CD1c-positive myeloid dendritic cell (primary cell): ENCODE measurements at regions not wholly inside any gene's neighbourhood (a gene's known extent, or its start where the extent isn't known, plus 50 kb on each side); places are given as distances from the start of the nearest gene placed in this dataset.
"Not testable (repeated sequence)": the region's sequence is repeated elsewhere in the genome, so short reads cannot be mapped to it uniquely, and the experiment has no call there.

Experiments used
- DNase-seq: peaks from one replicate; pipeline ENCODE4 v3.0.0-alpha.2; 2016; ENCODE audit errors: extremely low spot score

GRCh38 chr5:51165621-51166020 lies 217.6 kb upstream of the ISL1 start:
- not testable (repeated sequence) for DNase-seq

DNA sequence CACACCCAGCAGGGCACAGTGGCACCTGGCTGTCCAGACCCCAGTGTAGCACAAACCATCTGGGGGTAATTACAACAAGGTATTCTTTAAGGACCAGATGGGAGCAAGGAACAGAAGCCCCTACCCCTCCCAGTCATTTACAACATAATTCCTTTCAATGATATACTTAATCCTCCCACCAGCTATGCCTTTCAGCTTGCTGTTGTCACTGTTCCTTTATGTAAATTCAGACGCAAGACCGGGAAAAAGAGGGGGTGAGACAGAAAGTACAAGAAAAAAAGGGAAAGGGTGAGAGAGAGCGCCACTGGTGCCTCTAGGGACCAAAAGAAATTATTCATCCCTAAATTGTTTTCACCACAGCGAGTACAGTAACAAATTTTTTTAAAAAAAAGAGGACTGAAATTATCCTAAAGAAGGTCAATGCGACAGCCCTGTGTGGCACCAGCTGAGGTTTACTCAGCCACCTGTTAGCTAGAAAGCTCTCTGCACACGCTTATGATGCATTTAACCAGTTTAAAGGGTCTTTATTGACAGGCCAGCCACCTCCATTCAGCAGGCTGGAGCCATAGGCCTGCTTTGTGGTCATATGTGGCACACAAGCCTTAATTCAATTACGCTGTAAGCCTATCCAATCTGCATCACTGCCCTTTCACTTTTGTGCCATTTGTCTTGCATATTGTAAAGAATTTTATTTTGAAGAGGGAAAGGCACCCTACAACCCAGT lies 210.2 kb upstream of the ISL1 start:
- no peak for DNase-seq

DNA sequence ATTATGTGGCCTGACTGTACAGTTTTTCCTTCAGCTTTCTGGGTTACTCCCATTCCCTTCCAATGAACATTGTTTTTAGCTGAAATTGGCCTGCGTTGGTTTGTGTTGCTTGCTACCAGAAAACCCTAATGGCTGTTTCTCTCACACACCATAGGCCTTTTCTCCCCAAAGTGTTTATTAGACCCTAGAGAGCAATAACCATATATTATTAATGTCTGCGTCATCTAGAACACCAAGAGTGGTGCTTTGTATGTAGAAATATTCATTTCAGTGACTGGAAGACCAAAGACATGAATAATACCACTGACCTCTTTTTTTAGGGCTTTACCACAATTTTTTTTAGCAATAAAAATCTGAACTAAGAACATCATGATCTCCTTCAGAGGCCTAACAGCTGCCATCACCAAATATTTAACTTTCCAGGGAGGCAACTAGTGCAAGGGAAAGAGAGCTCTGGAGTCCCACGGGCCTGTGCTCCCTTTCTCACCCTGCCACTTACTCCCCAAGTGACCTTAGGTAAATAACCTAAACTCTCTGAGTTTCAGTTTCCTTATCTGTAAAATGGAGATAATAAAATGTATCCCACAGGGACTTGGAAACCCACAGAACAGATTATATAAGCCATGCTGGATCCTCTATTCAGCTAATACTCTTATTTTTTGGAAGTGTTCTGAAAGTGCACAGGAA lies 201.9 kb upstream of the ISL1 start:
- DNase-seq = no peak

DNA sequence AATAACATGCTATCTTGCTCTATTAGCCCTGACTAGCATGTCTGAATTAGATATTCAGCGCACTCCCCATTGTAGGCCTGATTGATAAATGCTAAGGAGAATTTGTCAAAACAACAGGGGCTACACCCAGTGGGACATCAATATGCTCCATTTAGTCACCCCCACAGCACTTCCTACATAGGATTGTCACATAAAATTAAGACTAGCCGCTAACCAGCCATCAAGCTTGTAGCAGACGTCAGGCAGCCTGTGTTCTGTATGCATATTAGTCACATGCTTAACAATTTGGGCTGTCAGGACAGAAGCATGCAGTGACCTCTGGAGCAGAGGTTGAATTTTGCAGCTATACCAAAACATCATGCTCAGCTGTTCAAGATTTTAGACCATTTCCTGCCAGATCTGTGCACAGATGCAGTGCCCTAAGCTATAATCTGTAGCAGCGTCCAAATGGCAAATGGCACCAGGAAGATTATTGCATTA lies 197.4 kb upstream of the ISL1 start:
- DNase-seq = no peak

DNA sequence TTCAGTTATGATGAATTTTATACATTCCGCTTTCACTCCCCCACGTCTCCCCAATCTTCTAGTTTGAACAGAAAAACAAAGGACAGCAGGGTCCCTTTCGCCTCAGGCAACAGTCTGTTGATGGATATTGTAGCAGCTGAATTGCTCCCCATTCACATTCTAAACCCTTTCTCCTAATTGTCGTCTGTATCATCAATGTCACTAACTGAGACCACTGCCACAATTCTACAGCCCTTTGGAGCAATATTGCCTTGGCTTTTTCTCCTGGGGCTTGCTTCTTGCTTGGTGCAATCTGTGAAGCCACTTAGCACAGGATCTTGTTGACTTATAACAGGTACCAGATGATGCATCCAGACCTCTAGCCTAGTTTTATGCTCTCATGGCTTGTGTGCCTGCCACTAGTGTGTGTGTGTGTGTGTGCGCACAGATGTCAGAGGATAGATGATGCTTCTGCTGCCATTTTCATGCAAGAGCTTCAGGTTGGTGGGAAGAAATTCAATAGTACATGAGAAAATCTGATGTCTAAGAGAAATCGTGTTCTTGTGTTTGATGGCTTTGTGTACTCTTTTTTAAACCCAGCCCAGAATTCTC lies 195.2 kb upstream of the ISL1 start:
- DNase-seq = no peak

DNA sequence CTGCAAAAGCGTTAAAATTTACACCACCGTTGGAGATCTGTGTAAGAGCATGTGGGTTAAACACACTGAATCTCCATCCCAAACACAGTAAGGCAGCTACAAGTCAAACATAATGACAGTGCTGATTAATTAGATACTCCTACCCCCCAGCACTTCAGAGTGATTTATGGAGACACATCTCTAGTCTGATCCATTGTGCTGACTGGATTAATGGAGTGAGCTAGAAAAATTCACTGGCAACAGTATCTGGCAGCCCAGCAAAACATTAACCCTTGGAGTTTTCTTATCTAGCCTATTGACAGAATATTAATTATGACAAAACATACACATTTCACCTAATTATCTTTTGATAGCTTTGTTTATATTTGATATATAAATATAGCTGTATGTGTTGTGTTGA lies 188.6 kb upstream of the ISL1 start:
- DNase-seq = no peak

DNA sequence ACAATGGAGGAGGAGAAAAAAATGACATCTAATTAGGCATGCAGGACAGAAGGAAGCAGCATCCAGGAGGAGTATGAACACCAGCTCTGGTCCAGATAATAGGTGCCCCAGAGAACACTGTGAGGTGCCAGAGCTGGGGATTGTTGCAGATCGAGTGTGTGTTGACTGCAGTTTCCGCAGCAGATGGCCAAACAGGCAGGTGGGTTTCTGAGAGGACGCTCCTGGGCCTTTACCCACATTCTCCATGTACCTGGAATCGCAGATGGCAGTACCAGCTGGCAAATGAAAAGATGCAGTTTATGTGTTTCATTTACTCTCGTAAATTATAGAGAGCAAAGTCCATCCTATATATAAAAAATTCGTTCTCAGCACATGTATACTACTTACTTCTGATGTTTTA lies 182.2 kb upstream of the ISL1 start:
- no peak for DNase-seq

DNA sequence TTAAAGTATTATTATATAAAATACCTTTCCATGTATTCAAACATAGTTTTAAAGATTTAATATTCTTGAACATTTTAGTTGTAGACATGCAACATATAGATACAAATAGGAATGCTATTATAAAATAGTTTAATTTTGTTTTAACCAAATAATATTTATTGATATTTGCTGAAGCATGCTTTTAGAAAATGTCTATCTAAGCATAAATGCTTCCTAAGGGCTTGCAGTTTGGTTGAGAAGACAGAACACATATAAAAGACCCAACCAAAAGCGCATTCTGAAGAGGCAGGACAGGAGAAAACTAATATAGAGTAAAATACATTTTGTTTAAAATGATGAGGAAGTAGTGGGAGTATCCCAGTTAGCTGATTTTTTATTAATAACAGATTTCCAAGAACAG lies 181.5 kb upstream of the ISL1 start:
- DNase-seq = no peak

- DNase-seq = no peak
These were observed 181.1 kb upstream of the ISL1 start for GRCh38 chr5:51202161-51202560.

GRCh38 chr5:51203598-51203997 lies 179.7 kb upstream of the ISL1 start:
- DNase-seq = no peak

GRCh38 chr5:51208296-51208695 lies 175.0 kb upstream of the ISL1 start:
- no peak for DNase-seq

DNA sequence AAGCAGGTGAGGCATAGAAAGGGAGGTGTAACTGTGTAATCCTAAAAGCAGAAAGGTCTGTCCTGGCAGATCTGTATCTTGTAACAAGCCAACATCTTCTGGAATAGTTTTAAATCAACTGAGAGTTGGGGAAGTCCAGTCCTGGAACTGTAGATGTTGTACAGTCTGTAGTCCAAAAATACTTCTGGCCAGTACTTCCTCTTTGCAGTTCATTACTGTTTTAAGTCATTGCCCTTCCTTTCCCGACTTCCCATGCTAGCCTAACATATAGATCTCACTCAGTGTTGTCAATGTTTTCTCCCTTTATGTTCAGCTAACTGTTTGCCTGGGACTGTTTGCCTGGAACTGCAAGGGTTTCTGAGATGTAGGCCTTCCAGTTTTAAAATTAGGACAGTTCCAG lies 168.5 kb upstream of the ISL1 start:
- DNase-seq = no peak

DNA sequence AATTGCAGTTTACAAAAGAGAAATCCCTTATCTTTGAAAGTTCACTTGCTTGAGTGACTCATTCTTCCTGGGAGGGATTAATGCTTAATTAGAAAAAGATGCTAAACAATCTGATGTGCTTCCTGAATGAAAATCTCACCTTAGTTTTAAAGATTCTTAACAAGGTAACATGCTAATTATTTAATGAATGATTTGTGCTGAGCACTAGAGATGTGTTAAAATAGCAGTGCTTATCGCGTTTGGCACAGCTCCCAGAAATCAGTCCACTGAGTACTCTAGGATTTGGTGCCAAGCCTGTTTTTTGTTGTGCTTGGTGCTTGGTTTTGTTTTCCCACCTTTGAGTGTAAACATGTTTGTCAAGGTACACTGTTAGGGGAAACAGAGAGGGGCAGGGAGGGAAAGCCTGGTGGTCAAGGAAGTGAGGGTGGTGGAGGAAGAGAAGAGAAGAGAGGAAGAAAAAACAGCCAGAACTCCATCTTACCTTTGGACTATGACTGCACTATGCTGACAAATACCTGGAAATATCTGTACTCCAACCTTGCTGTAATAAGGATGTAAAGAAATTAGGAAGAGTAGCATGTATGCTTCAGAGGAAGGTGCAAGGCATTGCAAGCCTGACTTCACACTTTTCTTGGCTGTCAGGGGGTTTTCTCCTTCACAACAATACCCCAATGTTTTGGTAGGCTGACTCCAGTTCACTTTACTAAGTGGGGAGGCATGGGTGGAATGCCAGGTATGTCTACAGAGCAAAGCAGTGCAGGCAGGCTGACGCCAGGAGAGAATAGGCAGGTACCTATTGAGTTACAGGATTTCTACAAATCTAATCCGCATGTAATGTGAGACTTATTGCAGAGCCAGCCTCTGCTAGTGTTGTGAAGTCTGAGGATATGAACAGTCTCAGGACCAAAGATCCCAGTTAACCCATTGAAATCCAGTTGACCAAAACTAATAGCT lies 157.2 kb upstream of the ISL1 start:
- no peak for DNase-seq

GRCh38 chr5:51227963-51228470 lies 155.2 kb upstream of the ISL1 start:
- DNase-seq = no peak

GRCh38 chr5:51230336-51230735 lies 152.9 kb upstream of the ISL1 start:
- DNase-seq = no peak

GRCh38 chr5:51242456-51242855 lies 140.8 kb upstream of the ISL1 start:
- no peak for DNase-seq

DNA sequence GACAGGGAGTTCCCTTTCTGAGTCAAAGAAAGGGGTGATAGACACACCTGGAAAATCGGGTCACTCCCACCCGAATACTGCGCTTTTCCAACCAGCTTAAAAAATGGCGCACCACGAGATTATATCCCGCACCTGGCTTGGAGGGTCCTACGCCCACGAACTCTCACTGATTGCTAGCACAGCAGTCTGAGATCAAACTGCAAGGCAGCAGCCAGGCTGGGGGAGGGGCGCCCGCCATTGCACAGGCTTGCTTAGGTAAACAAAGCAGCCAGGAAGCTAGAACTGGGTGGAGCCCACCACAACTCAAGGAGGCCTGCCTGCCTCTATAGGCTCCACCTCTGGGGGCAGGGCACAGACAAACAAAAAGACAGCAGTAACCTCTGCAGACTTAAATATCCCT lies 132.3 kb upstream of the ISL1 start:
- not testable (repeated sequence) for DNase-seq

DNA sequence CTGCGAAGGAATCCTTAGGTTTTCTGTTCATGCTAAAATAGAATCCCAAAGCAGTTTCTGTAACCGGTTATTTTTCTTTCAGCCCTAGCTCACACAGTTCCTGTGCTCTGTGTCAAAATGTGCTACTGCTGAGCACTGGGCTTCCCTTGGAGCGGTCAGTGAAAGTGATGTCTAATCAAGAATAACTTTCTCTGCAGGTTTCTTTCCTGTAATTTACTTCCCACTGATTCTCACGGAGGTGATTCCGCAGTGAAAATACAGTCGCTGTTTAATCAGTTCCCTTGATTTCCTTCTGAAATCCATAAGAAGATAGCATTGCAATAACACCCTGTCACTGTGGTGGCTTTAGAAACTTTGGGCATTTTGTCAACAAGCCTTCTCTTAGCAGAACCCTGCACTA lies 112.0 kb upstream of the ISL1 start:
- DNase-seq = no peak

DNA sequence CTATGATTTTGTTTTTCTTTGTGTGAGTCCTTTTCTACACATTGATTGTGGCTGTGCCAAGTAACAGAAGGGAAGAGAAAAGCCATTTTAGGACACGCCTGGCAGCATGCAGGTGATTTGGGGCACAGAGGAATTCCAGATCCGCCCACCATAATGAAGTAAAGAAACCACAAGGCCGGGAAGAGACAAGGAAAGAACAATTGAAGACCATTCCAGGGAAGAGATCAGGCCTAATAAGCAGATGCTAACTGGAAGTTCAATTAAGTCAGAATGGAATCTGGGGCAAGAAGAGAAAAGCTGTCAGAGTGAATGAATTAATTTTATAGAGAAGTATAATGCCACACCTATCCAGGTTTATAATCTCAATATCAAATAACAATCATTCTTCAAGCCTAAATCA lies 110.2 kb upstream of the ISL1 start:
- no peak for DNase-seq

GRCh38 chr5:51273871-51274270 lies 109.4 kb upstream of the ISL1 start:
- no peak for DNase-seq

- no peak for DNase-seq
These were observed 107.8 kb upstream of the ISL1 start for GRCh38 chr5:51275428-51275827.

DNA sequence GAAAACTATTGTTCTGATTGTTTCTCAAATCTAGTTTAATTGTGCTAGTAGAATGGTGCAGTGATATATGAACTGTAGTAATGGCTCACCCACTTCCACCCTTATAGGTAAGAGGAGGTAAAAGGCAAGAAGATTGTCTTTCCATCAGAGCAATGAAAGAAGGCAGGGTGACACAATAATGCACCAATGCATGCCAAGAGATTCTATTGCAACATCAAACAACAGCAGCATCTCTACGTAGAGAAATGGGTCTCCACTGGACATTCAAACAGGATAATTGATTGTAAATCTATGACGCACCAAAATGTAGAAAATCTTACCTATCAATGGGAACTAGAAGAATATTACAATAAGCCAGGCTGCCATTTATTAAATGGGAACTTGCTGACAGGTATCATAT lies 107.0 kb upstream of the ISL1 start:
- no peak for DNase-seq
